T-helper 2 cell treated with Interferon-gamma antibody and Interleukin-4, amounts not matched to agents 5 μg/mL and 100 μg/mL, for 36 hours (primary cell): ENCODE measurements at regions not wholly inside any gene's neighbourhood (a gene's known extent, or its start where the extent isn't known, plus 50 kb on each side); places are given as distances from the start of the nearest gene placed in this dataset.

Experiments used
- DNase-seq: peaks from one replicate; pipeline ENCODE4 v3.0.0; 2021; ENCODE audit warnings: low spot score
- H3K27ac Mint-ChIP-seq: one replicate; pipeline ENCODE4 v1.8.0; 2021; ENCODE audit warnings: mild to moderate bottlenecking, mixed read lengths
- H3K27me3 Mint-ChIP-seq: one replicate; pipeline ENCODE4 v1.8.0; 2021; ENCODE audit warnings: low read depth, mixed read lengths
- H3K36me3 Mint-ChIP-seq: one replicate; pipeline ENCODE4 v1.8.0; 2021; ENCODE audit warnings: low read depth, mixed read lengths
- H3K4me1 Mint-ChIP-seq: one replicate; pipeline ENCODE4 v1.8.0; 2021; ENCODE audit warnings: low read depth, mixed read lengths
- H3K4me3 Mint-ChIP-seq: one replicate; pipeline ENCODE4 v1.8.0; 2022; ENCODE audit warnings: mild to moderate bottlenecking, moderate library complexity, mixed read lengths
- H3K9me3 Mint-ChIP-seq: one replicate; pipeline ENCODE4 v1.8.0; 2021; ENCODE audit warnings: mixed read lengths

DNA sequence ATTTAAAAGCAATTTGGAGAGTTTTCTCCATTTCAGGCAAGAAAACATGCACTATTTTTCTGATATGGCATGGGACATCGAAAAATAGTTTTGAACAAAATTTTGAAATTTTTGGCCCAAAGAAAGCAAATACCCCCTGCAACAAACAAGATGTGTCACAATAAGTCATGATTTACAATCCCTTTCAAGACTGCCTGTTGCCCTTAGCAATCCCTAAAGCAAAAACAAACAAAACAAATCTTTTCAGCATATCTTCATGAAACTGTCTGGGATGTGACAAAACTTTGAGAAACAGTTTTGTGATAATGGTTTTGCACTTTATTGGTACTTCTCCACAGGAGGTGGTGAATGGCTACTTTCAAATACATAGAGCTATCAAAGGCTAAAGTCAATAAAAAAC lies 1888.7 kb upstream of the PIK3C3 start:
- no peak overlapping the region for H3K27ac Mint-ChIP-seq
- DNase-seq = no peak
- H3K27me3 Mint-ChIP-seq = no peaks in the 10 kb centered on the region
- no peak overlapping the region for H3K4me3 Mint-ChIP-seq
- no peaks in the 10 kb centered on the region for H3K36me3 Mint-ChIP-seq
- peaks cover 44% of the 10 kb centered on the region for H3K9me3 Mint-ChIP-seq
- no peaks in the 10 kb centered on the region for H3K4me1 Mint-ChIP-seq

DNA sequence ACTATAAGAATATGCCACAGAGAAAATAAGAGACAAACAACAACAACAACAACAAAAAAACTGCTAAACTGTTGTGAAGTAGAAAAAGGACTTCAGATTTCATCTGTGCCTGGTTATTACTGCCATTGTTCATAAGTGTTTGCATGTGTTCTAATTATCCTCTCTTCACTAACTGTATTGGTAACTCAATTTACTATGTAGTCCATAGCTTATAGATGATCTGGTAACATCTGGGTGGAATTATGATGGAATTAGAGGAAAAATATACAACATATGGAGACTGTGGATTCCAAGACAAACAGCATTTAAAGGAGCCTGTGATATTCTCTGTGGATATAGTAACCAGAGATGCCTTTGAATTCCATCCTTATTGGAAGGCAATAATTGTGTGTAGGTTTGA lies 1891.5 kb upstream of the PIK3C3 start:
- DNase-seq = no peak
- Mint-ChIP-seq H3K27ac (no peak overlapping the region), H3K27me3 (no peaks in the 10 kb centered on the region), H3K4me3 (no peak overlapping the region), H3K9me3 (peaks cover 33% of the 10 kb centered on the region), H3K36me3 (no peaks in the 10 kb centered on the region), H3K4me1 (no peaks in the 10 kb centered on the region)

DNA sequence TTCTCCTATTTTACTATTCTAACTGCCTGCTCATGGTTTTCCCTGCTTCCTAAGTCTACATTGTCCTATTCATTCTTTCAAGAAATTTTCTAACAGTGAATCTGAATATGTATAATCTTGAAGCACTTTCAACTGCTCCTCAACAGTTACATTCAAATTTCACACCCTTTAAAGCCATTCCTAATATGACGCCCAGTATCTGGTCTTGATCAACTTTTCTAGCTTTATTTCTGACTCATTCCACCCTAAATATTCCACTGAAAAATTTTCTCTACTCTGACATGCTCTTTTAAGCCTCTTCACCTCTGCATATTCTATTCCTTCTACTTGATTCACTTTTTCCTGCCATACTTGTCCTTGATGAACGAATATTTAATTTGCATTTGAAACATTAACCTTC lies 1893.9 kb upstream of the PIK3C3 start:
- Mint-ChIP-seq H3K9me3 (peaks cover 24% of the 10 kb centered on the region), H3K4me1 (no peaks in the 10 kb centered on the region), H3K36me3 (no peaks in the 10 kb centered on the region), H3K27me3 (no peaks in the 10 kb centered on the region), H3K27ac (no peak overlapping the region), H3K4me3 (no peak overlapping the region)
- no peak for DNase-seq

DNA sequence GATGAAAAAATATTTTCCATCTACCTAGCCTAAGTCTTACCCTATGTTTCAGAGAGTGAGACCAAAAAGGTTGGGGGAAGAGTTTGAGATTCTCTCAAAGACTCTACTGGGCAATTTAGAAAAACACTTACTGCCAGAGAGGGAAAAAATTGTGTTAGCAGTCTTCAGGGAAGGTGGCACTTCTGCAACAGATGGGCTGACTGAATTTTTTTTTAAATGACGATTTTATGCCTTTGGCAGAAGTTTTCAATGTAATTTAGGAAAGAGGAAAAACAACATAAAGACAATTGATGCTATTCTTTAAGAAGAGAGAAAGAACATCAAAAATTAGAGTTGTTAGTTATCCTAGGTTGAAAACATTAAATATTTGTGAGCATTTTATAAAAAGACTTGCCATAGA lies 1894.5 kb upstream of the PIK3C3 start:
- H3K9me3 Mint-ChIP-seq = peaks cover 19% of the 10 kb centered on the region
- no peaks in the 10 kb centered on the region for H3K36me3 Mint-ChIP-seq
- no peak for DNase-seq
- no peak overlapping the region for H3K4me3 Mint-ChIP-seq
- no peaks in the 10 kb centered on the region for H3K27me3 Mint-ChIP-seq
- no peaks in the 10 kb centered on the region for H3K4me1 Mint-ChIP-seq
- H3K27ac Mint-ChIP-seq = no peak overlapping the region

DNA sequence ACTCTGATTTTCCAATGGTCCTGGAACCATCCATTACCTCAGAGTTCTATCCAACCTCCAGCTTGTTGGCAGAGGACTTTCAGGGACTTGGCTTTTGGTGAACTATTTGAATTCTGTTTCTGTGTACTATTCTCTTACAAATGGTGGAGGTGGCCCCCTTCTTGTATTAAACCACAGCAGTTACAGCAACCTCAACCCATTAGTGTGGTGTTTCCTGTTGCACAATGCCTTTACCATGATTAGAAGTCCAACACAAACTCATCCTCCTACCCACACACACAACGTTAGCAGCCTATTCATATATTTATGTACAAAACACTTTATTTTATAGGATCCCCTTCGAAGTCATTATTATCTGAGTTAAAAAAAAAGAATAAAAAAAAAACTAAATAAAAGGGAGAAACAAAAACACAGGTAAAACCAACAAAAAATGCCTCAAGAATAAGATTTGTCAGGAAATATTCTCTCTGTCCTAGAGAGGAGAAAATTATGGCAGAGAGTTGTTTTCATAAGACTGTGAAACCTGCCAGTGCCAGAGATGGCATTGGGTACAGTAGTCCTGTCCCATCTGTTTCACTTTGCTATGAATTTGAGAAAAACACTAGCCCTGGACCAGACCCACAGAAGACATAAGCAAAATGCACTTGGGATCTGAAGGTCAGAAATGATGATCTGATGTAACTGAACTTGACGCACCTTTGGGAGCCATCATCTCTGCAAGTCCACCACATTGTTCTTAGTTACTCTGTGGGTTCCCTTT lies 1896.0 kb upstream of the PIK3C3 start:
- no peaks in the 10 kb centered on the region for H3K36me3 Mint-ChIP-seq
- peaks cover 18% of the 10 kb centered on the region for H3K9me3 Mint-ChIP-seq
- no peak overlapping the region for H3K4me3 Mint-ChIP-seq
- no peak overlapping the region for H3K27ac Mint-ChIP-seq
- DNase-seq = no peak
- no peaks in the 10 kb centered on the region for H3K4me1 Mint-ChIP-seq
- H3K27me3 Mint-ChIP-seq = no peaks in the 10 kb centered on the region

DNA sequence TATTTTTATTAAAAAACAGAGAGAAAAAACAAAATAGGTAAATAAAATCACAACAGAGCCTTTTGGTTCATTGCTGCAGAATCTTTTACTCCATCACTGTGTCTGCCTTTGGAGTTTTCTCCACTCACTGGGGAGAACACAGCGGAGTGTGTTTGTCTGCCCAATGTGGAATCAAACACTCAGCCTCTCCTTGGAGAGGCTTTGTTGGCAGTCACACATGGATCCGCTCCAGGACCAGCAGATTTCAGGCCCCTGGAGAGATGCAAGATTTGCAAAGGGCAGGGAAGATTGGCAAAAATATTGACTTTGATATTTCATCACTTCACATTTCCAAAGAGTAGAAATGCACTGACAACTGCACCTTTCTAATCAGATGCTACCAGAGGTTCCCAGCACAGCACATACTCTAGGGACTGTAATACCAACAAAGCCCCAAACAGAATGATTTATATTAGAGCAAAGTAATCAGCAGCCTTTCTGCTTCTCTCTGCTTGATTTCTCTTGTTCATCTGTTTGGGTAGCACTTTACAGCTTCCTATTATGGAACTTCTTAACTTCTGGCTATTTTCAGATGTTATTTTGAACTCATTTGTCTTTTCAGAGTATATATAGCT lies 1898.8 kb upstream of the PIK3C3 start:
- peaks cover 9% of the 10 kb centered on the region for H3K9me3 Mint-ChIP-seq

DNA sequence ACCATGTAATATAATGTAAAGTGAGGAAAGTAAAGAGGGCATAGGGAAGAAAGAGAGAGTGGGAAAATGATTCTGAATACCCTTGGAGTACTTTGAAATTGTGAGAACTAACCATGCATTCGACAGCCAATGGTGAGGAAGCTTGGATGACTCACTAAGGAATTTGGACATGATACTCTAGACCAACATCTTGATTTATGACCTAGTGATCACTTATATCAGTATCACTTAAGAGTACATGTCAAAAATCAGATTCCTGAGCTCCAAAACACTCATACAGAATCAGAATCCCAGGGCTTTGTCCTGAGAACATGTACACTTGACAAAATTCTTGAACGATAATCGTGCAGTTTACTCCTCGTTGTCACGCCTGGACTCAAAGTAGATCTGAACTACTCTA lies 1899.8 kb upstream of the PIK3C3 start:
- Mint-ChIP-seq H3K4me3 (no peak overlapping the region), H3K9me3 (peaks cover 10% of the 10 kb centered on the region), H3K27me3 (no peaks in the 10 kb centered on the region), H3K27ac (no peak overlapping the region), H3K4me1 (no peaks in the 10 kb centered on the region), H3K36me3 (no peaks in the 10 kb centered on the region)
- DNase-seq = no peak

More for the DNA sequence above, 1898.8 kb upstream of the PIK3C3 start:
- H3K27me3 Mint-ChIP-seq = no peaks in the 10 kb centered on the region
- H3K4me1 Mint-ChIP-seq = no peaks in the 10 kb centered on the region
- H3K36me3 Mint-ChIP-seq = no peaks in the 10 kb centered on the region
- H3K4me3 Mint-ChIP-seq = no peak overlapping the region
- no peak for DNase-seq
- H3K27ac Mint-ChIP-seq = no peak overlapping the region

DNA sequence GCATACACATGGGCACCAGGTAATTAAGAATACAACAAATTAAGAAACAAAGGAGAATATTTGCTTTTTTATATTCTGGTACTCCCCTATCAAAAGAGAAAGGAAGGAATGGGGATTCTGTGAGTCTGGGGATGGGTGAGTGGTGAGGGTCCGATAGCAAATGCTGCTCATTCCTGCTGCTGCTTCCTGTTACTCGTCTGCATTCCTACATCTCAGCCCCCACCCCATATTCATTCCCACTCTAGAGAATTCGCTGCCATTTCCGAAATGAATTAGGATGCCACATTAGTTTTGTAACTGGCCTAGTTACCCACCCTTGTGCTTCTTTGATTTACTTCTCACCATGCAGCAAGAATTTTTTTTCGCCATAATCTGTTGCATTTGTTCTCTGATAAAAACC lies 1905.3 kb upstream of the PIK3C3 start:
- DNase-seq = no peak
- no peak overlapping the region for H3K4me3 Mint-ChIP-seq
- H3K27ac Mint-ChIP-seq = no peak overlapping the region
- no peaks in the 10 kb centered on the region for H3K4me1 Mint-ChIP-seq
- H3K27me3 Mint-ChIP-seq = no peaks in the 10 kb centered on the region
- peaks cover 30% of the 10 kb centered on the region for H3K9me3 Mint-ChIP-seq
- no peaks in the 10 kb centered on the region for H3K36me3 Mint-ChIP-seq

DNA sequence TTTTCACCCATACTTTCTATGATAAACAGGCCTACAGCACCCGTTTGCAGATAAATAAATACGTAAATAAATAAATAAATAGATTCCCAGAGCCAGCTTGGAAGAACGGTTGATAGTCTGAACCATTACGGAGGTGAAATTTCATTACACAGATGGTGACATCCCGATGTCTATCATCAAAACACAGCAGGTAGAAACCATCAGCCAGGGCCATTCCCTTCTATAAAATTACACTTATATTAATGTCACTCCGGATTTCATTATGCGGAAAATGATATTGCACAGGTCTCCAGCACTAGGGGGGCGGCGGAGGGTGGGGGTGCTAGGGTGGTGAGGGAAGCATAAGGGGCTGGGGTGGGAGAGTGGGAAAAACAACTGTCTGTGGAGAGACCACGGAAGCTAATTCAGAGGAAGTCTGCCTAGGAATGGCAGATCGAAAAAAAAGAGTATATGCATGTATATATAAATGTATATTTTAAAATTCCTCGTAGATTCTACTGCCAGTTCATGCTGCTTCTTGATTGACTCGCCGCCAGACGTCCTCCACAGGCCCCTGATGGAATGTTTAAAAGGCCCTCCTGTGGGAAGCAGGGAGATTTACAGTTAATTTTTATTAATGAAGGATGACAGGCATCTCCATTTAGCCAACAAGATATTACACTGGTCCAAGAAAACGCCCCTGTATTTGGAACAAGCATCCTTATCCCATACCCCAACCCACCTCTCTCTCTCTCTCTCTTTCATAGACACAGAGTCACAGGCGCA lies 1906.0 kb upstream of the PIK3C3 start:
- peaks cover 30% of the 10 kb centered on the region for H3K9me3 Mint-ChIP-seq
- H3K27me3 Mint-ChIP-seq = no peaks in the 10 kb centered on the region
- no peak overlapping the region for H3K27ac Mint-ChIP-seq
- H3K36me3 Mint-ChIP-seq = no peaks in the 10 kb centered on the region
- no peak for DNase-seq
- H3K4me3 Mint-ChIP-seq = no peak overlapping the region
- H3K4me1 Mint-ChIP-seq = no peaks in the 10 kb centered on the region

DNA sequence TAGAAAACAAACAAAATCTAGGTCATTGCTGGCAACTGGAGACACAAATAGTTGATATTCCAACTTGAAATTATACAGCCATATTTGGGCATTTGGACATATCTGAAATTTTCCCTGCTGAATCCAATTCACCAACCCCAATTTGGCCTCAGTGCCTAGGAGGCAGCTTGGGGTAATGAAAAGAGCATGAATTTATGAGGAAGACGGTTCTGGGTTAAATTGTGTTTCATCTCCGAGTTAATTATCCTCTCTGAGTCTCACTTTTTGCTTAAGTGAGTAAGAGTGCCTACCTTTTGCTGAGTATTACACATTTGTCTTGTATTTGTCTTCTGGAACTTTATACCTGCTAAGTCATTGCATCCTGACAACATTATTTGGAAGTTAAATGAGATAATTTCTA lies 1906.8 kb upstream of the PIK3C3 start:
- Mint-ChIP-seq H3K4me1 (no peaks in the 10 kb centered on the region), H3K27me3 (no peaks in the 10 kb centered on the region), H3K36me3 (no peaks in the 10 kb centered on the region), H3K9me3 (peaks cover 30% of the 10 kb centered on the region), H3K4me3 (no peak overlapping the region), H3K27ac (no peak overlapping the region)
- DNase-seq = no peak

DNA sequence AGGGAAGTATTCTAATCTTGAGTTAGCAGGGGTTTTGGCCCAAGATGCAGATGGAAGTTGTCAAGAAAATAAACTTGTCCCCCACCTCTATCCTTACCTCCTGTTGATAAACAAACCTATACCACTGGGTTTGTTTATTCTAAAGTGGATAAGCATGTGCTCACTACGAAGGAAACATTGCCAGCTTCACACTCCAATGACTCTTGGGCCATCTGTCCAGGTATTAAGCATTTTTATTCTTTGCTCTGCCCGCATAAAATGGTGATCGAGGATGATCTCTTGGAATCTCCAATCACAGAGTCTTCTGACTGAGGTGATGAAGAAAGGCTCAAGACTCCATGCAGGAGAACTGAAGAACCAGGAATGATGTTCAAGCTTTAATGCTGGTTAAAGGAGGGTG lies 1908.4 kb upstream of the PIK3C3 start:
- no peak for DNase-seq
- Mint-ChIP-seq H3K27me3 (no peaks in the 10 kb centered on the region), H3K4me1 (no peaks in the 10 kb centered on the region), H3K9me3 (peaks cover 27% of the 10 kb centered on the region), H3K36me3 (no peaks in the 10 kb centered on the region), H3K4me3 (no peak overlapping the region), H3K27ac (no peak overlapping the region)

DNA sequence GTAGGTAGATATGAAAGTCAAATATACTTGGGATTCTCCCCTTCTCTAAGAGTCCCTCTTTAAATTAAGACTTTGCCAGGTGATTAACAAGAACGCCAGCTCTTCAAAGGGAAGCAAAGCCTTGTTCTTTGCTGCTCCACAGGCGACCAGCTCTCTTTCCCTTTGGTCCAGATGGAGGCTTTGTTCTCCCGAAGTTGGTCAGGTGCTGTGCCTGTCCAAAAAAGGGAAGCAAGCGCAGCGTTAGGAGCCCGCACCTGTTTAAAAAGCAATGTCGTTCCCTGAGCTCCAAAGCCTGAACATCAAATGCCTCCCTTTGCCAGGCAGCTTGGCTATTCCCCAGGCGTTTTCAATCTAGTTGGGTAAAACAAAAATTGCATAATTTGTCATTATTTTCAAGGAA lies 1913.1 kb upstream of the PIK3C3 start:
- H3K4me1 Mint-ChIP-seq = no peaks in the 10 kb centered on the region
- H3K27ac Mint-ChIP-seq = no peak overlapping the region
- H3K27me3 Mint-ChIP-seq = no peaks in the 10 kb centered on the region
- H3K36me3 Mint-ChIP-seq = no peaks in the 10 kb centered on the region
- peaks cover 21% of the 10 kb centered on the region for H3K9me3 Mint-ChIP-seq
- no peak for DNase-seq
- no peak overlapping the region for H3K4me3 Mint-ChIP-seq

DNA sequence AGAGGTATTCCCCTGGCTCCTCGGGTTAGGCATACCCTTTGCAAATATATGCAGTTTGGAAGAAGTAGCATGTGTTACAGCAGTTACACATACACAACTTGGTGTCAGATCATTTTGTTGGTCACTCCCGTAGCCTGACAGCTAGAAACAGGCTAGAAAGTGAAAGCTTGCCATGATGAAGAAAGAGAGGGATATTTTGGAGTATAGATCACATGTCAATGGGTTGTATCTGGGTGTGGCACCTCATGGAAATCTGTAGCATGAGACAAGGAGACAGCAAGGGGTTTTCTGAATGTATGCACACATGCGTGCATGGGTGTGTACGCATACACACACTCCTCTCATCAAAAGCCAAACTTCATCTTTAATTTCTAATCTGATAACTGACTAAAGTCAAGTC lies 1914.5 kb upstream of the PIK3C3 start:
- Mint-ChIP-seq H3K36me3 (no peaks in the 10 kb centered on the region), H3K27ac (no peak overlapping the region), H3K4me3 (no peak overlapping the region), H3K9me3 (peaks cover 11% of the 10 kb centered on the region), H3K4me1 (no peaks in the 10 kb centered on the region), H3K27me3 (no peaks in the 10 kb centered on the region)
- no peak for DNase-seq

DNA sequence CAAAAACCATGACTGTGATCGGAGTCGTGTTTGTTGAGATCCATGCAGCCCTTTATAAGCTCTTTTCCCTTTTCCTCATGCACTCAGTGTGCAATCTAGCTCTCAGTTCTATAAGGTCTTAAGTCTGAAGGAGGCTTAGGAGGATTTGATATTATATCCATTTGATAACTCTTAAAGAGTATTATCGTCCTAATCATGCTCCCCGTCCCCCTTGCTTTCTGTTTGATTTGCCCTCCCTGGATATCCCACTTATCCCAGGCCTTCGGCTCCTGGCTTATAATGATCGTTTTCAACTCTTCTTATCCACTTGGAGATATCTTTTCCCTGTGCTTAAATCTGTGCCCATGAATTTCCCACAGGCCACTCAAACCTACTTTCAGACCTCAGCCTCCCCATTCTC lies 1917.7 kb upstream of the PIK3C3 start:
- H3K4me3 Mint-ChIP-seq = no peak overlapping the region
- H3K36me3 Mint-ChIP-seq = no peaks in the 10 kb centered on the region

More for the DNA sequence above, 1917.7 kb upstream of the PIK3C3 start:
- no peak for DNase-seq
- Mint-ChIP-seq H3K27ac (no peak overlapping the region), H3K4me1 (no peaks in the 10 kb centered on the region), H3K27me3 (no peaks in the 10 kb centered on the region), H3K9me3 (peaks cover 11% of the 10 kb centered on the region)
